ENCODE measurements at regions not wholly inside any gene's neighbourhood (a gene's known extent, or its start where the extent isn't known, plus 50 kb on each side); places are given as distances from the start of the nearest gene placed in this dataset.

DNA sequence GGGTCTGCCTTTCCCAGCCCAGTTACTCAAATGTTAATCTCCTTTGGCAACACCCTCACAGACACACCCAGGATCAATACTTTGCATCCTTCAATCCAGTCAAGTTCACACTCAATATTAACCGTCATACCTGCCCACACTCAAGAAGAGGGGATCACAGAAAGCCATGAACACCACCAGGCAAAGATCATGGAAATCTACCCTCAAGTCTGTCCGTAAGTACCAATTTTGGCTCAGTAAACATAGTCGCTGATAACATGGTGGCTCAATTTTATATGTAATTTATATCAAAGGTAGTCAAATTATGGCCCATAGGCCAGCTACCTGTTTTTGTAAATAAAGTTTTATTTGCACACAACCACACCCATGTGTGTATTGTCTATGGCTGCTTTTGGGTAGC lies 102.3 kb upstream of the MAP2 start:
- ChIA-PET CTCF (no interaction called here), POLR2A (no interaction called here)
- Histone ChIP-seq H3K27ac (ENCODE audit: low read depth, low read length) (no peak overlapping the region), H3K9me3 (ENCODE audit: control insufficient read depth in 2 of 3, low read length in 3 of 3) (no peaks in the 10 kb centered on the region), H3K4me3 (ENCODE audit: low read length) (no peak overlapping the region), H3K27me3 (ENCODE audit: control insufficient read depth in 2 of 2, insufficient read depth in 2 of 2, low read length in 2 of 2) (no peaks in the 10 kb centered on the region), H3K36me3 (ENCODE audit: control insufficient read depth in 2 of 3, insufficient read depth in 3 of 3, low read length in 3 of 3) (no peaks in the 10 kb centered on the region), H3K4me1 (ENCODE audit: control insufficient read depth in 2 of 2, insufficient read depth in 2 of 2, low read length in 2 of 2) (no peaks in the 10 kb centered on the region)
- no peak overlapping the region for H3K4me3 Mint-ChIP-seq
- no peaks in the 10 kb centered on the region for H3K4me1 Mint-ChIP-seq
- H3K9me3 Mint-ChIP-seq = no peaks in the 10 kb centered on the region
- no peaks in the 10 kb centered on the region for H3K36me3 Mint-ChIP-seq
- DNase-seq (no peak), ATAC-seq (no peak)
- intact Hi-C loops (cut with micrococcal nuclease) = no loop called here
- H3K27ac Mint-ChIP-seq = no peak overlapping the region
- H3K27me3 Mint-ChIP-seq = peaks cover 0 to 3% (median 0%) of the 10 kb centered on the region in 5 donors

DNA sequence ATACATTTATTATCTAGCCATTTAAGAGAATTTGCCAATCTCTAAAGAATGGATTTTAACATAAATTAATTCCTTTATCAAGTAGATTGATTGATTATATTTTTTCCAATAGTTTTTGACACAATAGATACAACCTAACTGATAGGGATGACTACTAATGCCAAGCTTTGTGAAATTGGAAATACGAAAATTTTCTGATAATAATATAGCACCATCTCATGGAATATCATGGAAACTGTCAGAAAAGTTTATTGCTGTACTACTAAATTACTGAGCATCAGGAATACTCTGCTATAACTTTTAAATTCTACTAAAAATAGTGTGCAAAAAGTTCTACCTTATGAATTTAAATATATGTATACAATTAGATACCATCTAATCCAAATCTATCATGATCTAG lies 101.8 kb upstream of the MAP2 start:
- no peaks in the 10 kb centered on the region for H3K9me3 Mint-ChIP-seq
- H3K36me3 ChIP-seq (ENCODE audit: control insufficient read depth in 2 of 3, insufficient read depth in 3 of 3, low read length in 3 of 3) = no peaks in the 10 kb centered on the region
- ATAC-seq = no peak
- no peaks in the 10 kb centered on the region for H3K36me3 Mint-ChIP-seq
- ChIA-PET POLR2A (no interaction called here), CTCF (no interaction called here)
- H3K4me1 ChIP-seq (ENCODE audit: control insufficient read depth in 2 of 2, insufficient read depth in 2 of 2, low read length in 2 of 2) = no peaks in the 10 kb centered on the region
- no peaks in the 10 kb centered on the region for H3K9me3 ChIP-seq (ENCODE audit: control insufficient read depth in 2 of 3, low read length in 3 of 3)
- no peak overlapping the region for H3K4me3 ChIP-seq (ENCODE audit: low read length)
- intact Hi-C loops (cut with micrococcal nuclease) = no loop called here
- H3K27ac ChIP-seq (ENCODE audit: low read depth, low read length) = no peak overlapping the region
- no peaks in the 10 kb centered on the region for H3K4me1 Mint-ChIP-seq
- H3K4me3 Mint-ChIP-seq = no peak overlapping the region
- peaks cover 0 to 3% (median 0%) of the 10 kb centered on the region in 5 donors for H3K27me3 Mint-ChIP-seq
- DNase-seq = no peak
- H3K27me3 ChIP-seq (ENCODE audit: control insufficient read depth in 2 of 2, insufficient read depth in 2 of 2, low read length in 2 of 2) = no peaks in the 10 kb centered on the region
- H3K27ac Mint-ChIP-seq = no peak overlapping the region

DNA sequence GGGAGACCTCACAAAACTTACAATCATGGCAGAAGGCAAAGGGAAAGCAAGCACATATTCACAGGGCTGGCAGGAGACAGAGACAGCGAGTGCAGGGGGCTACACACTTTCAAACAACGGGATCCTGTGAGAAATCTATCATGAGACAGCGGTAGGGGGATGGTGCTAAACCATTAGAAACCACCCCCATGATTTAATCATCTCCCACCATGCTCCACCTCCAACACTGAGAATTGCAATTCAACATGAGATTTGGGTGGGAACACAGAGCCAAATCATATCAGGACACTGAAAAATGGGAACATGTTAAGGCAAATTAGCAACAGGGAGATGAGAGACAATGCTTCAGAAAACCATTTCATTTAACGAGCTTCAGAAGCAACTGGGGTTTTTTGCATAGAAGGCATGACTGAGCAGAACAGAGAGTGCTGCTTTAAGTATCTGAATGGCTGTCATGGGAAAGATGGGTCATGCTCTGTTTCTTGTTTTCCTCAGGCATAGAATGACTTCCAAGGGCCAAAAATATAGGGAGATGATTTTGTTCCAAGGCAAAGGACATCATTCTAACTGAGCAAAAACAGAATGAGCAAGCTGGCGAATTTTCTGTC lies 100.8 kb upstream of the MAP2 start:
- Histone ChIP-seq H3K4me1 (ENCODE audit: control insufficient read depth in 2 of 2, insufficient read depth in 2 of 2, low read length in 2 of 2) (no peaks in the 10 kb centered on the region), H3K36me3 (ENCODE audit: control insufficient read depth in 2 of 3, insufficient read depth in 3 of 3, low read length in 3 of 3) (no peaks in the 10 kb centered on the region), H3K4me3 (ENCODE audit: low read length) (no peak overlapping the region), H3K9me3 (ENCODE audit: control insufficient read depth in 2 of 3, low read length in 3 of 3) (no peaks in the 10 kb centered on the region), H3K27me3 (ENCODE audit: control insufficient read depth in 2 of 2, insufficient read depth in 2 of 2, low read length in 2 of 2) (no peaks in the 10 kb centered on the region), H3K27ac (ENCODE audit: low read depth, low read length) (no peak overlapping the region)
- H3K27me3 Mint-ChIP-seq = peaks cover 0 to 3% (median 0%) of the 10 kb centered on the region in 5 donors
- DNase-seq = no peak
- POLR2A ChIA-PET = no interaction called here
- H3K9me3 Mint-ChIP-seq = no peaks in the 10 kb centered on the region
- H3K36me3 Mint-ChIP-seq = no peaks in the 10 kb centered on the region
- H3K4me1 Mint-ChIP-seq = no peaks in the 10 kb centered on the region
- intact Hi-C loops (cut with micrococcal nuclease) = no loop called here
- CTCF ChIA-PET = no interaction called here
- no peak overlapping the region for H3K27ac Mint-ChIP-seq
- H3K4me3 Mint-ChIP-seq = no peak overlapping the region
- no peak for ATAC-seq

DNA sequence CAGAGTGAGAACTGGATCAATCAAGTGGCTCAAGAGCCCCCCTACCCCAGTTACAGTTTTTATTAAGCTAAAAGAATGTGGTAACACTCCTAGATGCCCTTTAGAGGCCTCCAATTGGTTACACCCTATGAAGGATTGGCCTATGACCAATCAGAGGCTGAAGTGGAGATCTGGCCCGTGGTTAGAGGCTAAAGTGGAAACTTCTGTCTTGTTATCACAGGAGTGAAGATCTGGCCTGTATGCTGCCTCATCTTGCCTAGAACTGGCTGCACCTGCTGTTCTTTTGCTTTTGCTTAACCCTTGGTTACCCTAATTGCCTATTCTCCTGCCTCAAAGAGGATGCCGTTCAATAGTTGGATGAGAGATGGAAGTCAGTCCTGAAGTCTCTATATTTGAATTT lies 100.1 kb upstream of the MAP2 start:
- Mint-ChIP-seq H3K4me1 (no peaks in the 10 kb centered on the region), H3K4me3 (no peak overlapping the region), H3K27ac (no peak overlapping the region), H3K36me3 (no peaks in the 10 kb centered on the region), H3K27me3 (peaks cover 0 to 4% (median 0%) of the 10 kb centered on the region in 5 donors), H3K9me3 (no peaks in the 10 kb centered on the region)
- DNase-seq (no peak), ATAC-seq (no peak)
- intact Hi-C loops (cut with micrococcal nuclease) = no loop called here
- Histone ChIP-seq H3K9me3 (ENCODE audit: control insufficient read depth in 2 of 3, low read length in 3 of 3) (no peaks in the 10 kb centered on the region), H3K36me3 (ENCODE audit: control insufficient read depth in 2 of 3, insufficient read depth in 3 of 3, low read length in 3 of 3) (no peaks in the 10 kb centered on the region), H3K27ac (ENCODE audit: low read depth, low read length) (no peak overlapping the region), H3K4me1 (ENCODE audit: control insufficient read depth in 2 of 2, insufficient read depth in 2 of 2, low read length in 2 of 2) (no peaks in the 10 kb centered on the region), H3K4me3 (ENCODE audit: low read length) (no peak overlapping the region), H3K27me3 (ENCODE audit: control insufficient read depth in 2 of 2, insufficient read depth in 2 of 2, low read length in 2 of 2) (no peaks in the 10 kb centered on the region)
- ChIA-PET POLR2A (no interaction called here), CTCF (interaction anchor here (0.6 kb wide), 1 partner anchor 104 kb away, joined by 3 read pairs; no protein-coding TSS in a partner anchor)

DNA sequence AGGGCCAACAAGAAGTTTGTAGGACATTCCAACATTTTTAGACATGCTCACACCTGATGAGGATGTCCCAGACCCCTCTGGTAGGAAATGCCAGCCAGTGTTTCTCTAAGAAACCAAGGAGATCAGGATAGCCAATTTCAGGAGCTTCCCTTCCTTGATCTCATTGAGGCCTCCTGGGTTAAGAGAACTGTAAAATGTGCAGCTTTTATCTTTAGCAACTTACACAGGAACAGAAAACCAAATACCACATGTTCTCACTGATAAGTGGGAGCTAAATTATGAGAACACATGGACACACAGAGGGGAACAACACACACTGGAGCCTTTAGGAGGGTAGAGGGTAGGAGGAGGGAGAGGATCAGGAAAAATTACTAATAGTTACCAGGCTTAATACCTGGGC lies 99.6 kb upstream of the MAP2 start:
- ChIA-PET POLR2A (no interaction called here), CTCF (interaction anchor here (0.6 kb wide), 1 partner anchor 103 kb away, joined by 3 read pairs; no protein-coding TSS in a partner anchor)
- no peaks in the 10 kb centered on the region for H3K4me1 Mint-ChIP-seq
- H3K27me3 ChIP-seq (ENCODE audit: control insufficient read depth in 2 of 2, insufficient read depth in 2 of 2, low read length in 2 of 2) = no peaks in the 10 kb centered on the region
- no peak overlapping the region for H3K27ac Mint-ChIP-seq
- no peak overlapping the region for H3K27ac ChIP-seq (ENCODE audit: low read depth, low read length)
- H3K4me3 ChIP-seq (ENCODE audit: low read length) = no peak overlapping the region
- intact Hi-C loops (cut with micrococcal nuclease) = no loop called here
- DNase-seq (no peak), ATAC-seq (no peak)
- no peaks in the 10 kb centered on the region for H3K9me3 ChIP-seq (ENCODE audit: control insufficient read depth in 2 of 3, low read length in 3 of 3)
- H3K27me3 Mint-ChIP-seq = peaks cover 0 to 4% (median 0%) of the 10 kb centered on the region in 5 donors
- H3K4me1 ChIP-seq (ENCODE audit: control insufficient read depth in 2 of 2, insufficient read depth in 2 of 2, low read length in 2 of 2) = no peaks in the 10 kb centered on the region
- H3K36me3 ChIP-seq (ENCODE audit: control insufficient read depth in 2 of 3, insufficient read depth in 3 of 3, low read length in 3 of 3) = no peaks in the 10 kb centered on the region
- no peaks in the 10 kb centered on the region for H3K36me3 Mint-ChIP-seq
- no peak overlapping the region for H3K4me3 Mint-ChIP-seq
- H3K9me3 Mint-ChIP-seq = no peaks in the 10 kb centered on the region

DNA sequence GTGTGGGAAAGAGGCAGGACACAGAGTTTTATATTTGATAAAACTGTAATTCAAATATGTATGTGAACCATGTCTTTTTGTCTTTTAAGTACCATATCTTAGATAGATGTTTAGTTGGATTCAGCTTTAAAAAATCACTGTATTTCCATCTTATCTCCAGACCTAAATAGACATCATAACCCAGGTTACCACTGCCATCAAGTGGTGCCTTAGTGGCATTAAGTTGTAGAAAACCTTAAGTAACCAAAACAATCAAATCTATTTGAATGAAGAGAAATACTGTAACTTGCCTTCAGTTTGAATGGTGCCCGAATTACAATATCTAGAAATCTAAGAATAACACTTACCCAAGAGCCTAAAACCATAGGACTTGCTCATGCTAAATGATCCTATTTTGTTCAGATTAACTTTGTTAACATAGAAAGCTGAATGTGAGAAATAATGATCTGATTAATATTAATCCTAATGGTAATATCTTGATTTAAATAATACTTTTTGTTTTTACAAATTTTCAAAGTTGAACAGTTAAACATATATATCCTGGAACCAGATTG lies 92.5 kb upstream of the MAP2 start:
- POLR2A ChIA-PET = no interaction called here
- no peaks in the 10 kb centered on the region for H3K9me3 ChIP-seq (ENCODE audit: control insufficient read depth in 2 of 3, low read length in 3 of 3)
- intact Hi-C loops (cut with micrococcal nuclease) = loop anchor here in 1 of 2 donors (5.0 kb wide), 2 partner anchors 631 to 866 kb away; no protein-coding TSS in a partner anchor

More for the DNA sequence above, 92.5 kb upstream of the MAP2 start:
- DNase-seq = no peak
- Histone ChIP-seq H3K27me3 (ENCODE audit: control insufficient read depth in 2 of 2, insufficient read depth in 2 of 2, low read length in 2 of 2) (no peaks in the 10 kb centered on the region), H3K36me3 (ENCODE audit: control insufficient read depth in 2 of 3, insufficient read depth in 3 of 3, low read length in 3 of 3) (no peaks in the 10 kb centered on the region), H3K4me3 (ENCODE audit: low read length) (no peak overlapping the region), H3K27ac (ENCODE audit: low read depth, low read length) (no peak overlapping the region), H3K4me1 (ENCODE audit: control insufficient read depth in 2 of 2, insufficient read depth in 2 of 2, low read length in 2 of 2) (no peaks in the 10 kb centered on the region)
- no peaks in the 10 kb centered on the region for H3K9me3 Mint-ChIP-seq
- no peaks in the 10 kb centered on the region for H3K36me3 Mint-ChIP-seq
- no peak for ATAC-seq
- H3K4me3 Mint-ChIP-seq = no peak overlapping the region
- H3K27me3 Mint-ChIP-seq = peaks cover 0 to 4% (median 0%) of the 10 kb centered on the region in 5 donors
- no peaks in the 10 kb centered on the region for H3K4me1 Mint-ChIP-seq
- H3K27ac Mint-ChIP-seq = no peak overlapping the region
- CTCF ChIA-PET = no interaction called here

Data from naive thymus-derived CD4-positive, alpha-beta T cell (primary cell).